Epidermal melanocyte (primary cell): ENCODE measurements at regions not wholly inside any gene's neighbourhood (a gene's known extent, or its start where the extent isn't known, plus 50 kb on each side); places are given as distances from the start of the nearest gene placed in this dataset.

ENCODE experiments used
- DNase-seq: peaks from one replicate; pipeline ENCODE4 v3.0.0; 2011; ENCODE audit warnings: low spot score; ENCODE audit not compliant: insufficient read length

DNA sequence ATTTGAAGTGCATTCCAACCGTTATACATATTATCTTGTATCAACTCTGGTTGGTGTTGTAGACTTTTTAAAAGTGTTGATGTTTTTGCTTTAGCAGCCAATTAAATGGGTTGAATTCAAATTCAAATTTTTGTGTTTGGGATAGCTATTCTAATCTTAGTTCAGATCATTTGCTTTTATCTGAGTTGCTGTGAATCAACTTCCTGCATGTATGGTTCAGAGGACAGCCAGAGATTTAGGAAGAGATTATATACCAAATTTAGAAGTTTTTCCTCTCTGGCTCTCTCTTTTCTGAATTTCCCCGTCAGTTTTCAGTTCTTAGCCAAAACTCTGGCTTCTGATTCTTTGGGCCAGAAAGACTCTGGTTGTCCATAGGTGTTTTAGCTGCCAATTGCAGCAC, 415.5 kb downstream of the NUF2 start:
- no peak for DNase-seq

DNA sequence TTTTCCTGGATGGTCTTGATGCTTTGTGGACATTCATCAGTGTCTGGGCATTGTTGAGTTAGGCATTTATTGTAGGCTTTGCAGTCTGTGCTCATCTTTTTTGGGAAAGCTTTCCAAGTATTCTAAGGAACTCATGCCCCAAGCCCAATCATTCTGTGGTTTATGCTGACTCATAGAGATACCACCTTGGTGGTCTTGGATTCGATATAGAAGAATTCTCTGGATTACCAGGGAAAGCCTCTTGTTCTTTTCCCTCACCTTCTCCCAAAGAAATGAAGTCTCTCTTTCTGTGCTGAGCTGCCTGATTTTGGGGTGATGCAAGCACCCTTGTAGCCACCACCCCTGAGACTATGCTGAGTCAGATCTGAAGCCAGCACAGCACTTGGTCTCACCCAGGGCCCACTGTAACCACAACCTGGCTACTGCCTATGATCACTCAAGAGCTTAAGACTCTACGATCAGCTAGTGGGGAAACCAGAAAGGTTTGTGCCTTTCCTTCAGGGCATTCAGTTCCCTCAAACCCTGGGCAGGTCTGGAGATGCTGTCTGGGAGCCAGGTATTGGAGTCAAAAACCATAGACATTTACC, 422.6 kb downstream of the NUF2 start:
- no peak for DNase-seq

DNA sequence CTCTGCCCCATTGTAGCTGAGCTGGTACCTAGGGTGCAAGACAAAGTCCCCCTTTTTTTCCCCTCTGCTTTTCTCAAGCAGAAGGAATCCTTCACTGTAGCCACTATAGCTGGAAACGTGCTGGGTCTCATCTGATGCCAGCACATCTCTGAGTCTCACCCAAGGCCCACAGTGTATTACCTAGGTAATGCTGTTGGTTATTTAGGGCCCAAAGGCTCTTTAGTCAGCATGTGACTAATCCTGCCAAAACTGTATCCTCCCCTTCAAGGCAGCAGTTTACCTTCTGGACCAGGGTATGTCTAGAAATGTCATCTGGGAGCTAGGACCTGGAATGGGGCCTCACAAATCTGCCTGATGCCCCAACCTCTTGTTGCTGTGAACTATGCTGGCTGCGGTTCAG, 423.4 kb downstream of the NUF2 start:
- DNase-seq = no peak

DNA sequence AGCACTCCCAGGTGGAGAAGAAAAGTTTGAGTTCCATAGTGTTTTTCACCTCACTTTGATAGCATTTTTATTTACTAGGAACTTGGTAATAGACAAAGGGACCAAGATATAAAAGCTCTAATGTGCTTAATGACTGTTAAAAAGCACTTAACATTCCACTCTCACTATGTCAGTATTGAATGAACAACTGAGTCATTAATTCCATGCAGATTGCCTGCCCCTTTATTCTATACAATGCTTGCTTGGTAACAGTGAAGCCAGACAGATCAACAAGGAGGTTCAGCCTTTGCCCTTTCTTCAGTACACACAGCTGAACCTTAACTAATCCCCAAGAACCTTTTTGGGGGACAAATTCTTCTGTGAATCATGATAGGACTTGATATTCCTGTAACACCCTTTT, 425.5 kb downstream of the NUF2 start:
- no peak for DNase-seq

DNA sequence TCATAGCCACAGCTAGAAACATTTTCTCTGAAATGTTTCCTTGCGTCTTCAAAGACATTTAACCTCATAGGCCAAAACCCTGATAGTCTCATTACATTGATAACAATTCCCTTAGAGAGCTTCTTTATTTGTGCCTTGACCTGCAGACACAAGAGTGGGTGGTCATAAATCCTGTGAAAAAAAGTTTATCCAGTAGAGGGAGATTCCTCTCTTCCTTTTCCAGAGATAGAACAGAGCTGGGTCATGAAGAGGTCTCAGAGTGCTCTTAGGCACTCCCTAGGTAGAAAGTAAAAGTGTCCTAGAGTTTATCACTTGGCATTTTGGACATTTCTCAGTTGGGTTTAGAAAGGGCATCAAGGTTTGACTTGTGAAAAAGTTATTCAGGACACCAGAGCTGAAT, 426.1 kb downstream of the NUF2 start:
- no peak for DNase-seq

DNA sequence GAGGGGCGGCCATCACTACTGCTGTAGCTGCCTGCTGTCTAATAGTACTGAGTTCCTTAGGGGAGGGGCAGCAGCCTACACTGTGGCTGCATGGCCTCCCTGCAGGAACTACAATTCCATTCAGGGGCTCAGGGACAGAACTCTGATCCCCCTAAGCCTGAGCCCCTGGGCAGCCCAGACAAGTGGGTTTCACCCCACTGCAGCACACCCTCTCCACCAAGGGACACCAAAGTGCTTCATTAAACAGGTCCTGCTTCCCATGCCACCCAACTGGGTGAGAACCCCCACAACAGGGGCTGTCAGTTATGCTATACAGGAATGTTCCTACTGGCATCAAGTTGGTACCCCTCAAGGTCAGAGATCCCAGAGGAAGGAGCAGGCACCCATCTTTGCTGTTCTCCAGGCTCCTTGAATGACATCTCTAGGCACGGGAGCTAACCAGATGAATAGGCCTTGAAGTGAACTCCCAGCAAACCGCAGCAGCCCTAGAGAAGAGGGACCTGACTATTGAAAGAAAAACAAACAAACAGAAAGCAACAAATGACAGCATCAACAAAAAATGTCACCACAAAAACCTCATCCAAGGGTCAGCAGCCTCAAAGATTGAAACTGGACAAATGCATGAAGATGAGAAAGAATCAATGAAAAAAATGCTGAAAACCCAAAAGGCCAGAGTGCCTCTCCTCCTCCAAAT, 437.4 kb downstream of the NUF2 start:
- DNase-seq = no peak

DNA sequence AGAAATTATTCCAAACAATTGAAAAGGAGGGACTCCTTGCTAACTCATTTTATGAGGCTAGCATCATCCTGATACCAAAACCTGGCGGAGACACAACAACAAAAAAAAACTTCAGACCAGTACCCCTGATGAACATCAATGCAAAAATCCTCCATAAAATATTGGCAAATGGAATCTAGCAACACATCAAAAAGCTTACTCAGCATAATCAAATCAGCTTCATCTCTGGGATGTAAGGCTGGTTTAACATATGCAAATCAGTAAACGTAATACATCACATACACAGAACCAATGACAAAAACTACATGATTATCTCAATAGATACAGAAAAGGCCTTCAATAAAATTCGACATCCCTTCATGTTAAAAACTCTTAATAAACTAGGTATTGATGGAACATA, 440.1 kb downstream of the NUF2 start:
- no peak for DNase-seq

DNA sequence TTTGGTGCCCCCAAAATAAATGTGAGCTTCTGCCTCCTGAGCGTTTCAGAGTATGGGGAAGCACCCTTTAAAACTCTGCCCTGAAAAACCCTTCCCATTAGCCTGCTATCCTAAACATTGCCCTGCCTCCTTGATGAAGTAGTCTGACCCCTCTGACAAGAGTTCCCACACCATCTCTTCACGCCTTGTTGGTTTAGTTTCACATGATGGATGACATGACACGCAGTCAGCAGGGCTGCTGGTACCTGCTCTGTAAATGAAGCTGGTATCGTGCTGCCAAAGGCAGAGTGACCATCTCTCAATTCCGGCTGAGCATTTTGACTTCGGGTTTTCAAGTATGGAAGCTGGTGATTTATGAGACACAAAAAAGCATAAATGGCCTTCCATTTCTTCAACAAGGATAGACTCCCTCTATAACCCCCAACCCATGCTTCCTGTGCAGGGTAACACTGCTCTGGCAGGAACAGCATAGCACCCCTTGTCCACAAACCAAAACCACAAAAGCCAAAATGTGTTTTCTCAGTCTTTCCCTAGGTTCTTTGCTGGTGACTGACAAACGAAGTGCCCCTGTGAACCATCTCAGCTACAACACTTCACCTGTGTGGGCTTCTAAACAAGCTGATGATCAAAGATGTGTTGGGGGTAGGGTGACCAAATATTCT, 444.6 kb downstream of the NUF2 start:
- no peak for DNase-seq

DNA sequence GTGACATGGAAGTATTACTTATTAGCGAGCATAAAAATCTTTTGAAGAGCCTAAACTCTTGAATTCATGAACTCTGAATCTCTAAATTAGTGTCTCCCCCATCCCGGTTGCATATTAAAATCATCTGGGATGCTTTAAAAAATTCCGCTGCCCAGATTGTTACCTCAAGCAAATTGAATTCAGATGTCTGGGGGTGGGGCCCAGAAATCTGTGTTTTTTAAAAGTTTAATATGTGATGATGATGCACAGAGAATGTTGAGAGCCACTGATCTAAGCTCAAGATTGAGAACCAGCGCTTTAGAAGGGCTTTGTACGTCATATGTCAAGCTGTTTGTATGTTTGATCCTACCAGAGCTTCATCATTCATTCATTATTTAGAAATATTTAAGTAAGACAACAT, 446.8 kb downstream of the NUF2 start:
- no peak for DNase-seq

DNA sequence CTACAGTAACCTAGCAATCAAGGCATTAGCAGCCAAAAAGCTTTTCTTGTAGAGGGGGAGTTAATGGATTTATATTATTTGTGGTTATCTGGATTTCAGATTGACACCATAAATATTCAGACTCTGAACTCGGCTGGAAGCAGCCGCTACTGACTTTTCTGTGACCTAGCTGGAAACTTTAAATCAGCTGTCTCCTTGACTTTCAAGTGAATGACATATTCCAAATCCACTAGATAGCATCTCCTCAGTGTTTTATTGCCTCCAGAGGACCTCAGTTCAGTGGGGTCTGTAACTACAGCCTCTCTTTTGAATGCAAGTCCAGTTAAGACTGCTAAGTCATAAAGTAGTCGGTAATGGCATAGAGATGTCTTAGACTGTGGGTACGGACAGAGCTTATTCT, 448.5 kb downstream of the NUF2 start:
- DNase-seq = no peak

DNA sequence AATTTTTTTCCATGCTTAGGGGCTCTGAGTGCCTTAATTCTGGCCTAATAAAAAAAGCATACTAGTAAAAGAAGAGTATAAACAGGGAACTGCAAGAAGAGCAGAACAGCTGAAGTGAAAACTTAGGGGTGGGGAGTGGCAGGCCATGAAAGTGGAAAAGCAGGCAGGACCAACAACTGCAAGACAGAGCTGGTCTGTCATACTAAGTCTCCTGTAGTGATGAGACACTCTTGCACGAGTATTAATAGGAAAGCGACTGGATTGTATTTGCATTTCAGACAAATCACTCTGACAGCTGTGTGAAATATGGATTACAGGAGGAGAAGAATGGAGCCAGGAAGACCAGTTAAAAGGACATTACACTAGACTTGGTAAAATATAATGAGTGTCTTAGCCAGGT, 449.9 kb downstream of the NUF2 start:
- DNase-seq = no peak

DNA sequence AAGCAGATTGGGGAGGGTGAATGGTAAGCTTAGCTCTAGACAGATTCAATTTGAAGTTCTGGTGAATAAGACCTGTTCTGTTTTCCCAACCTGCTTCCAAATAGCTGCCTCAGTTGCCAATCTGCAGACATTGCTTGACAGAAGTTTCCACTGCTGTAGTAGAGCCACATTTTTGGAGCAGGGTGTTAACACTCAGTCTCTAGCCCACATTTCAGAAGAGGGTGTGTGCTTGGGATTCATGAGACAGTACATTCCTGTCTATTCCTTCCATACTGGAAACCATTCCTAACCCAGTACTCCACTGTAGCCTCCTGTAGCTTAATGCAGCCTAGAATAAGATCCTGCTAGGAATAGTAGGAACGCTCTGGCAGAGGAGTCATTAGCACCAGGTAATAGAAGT, 450.5 kb downstream of the NUF2 start:
- DNase-seq = no peak

DNA sequence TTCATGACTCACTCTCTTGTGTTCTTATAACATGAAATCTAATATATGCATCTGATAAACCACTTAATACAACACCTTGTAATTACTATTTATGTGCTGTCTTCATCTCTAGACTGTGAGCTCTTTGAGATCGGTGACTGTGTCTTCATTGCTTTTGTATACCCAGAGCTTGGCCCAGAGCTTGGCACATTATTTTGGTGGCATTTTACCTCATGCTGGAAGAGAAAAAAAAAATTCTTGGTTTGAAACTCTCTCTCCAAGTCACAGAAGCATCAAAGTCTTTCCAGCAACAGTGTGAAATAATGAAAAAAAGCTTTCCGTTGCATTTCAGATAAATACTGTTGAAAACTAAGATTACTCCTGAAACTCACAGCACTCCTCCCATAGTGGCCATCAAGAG, 451.6 kb downstream of the NUF2 start:
- no peak for DNase-seq

DNA sequence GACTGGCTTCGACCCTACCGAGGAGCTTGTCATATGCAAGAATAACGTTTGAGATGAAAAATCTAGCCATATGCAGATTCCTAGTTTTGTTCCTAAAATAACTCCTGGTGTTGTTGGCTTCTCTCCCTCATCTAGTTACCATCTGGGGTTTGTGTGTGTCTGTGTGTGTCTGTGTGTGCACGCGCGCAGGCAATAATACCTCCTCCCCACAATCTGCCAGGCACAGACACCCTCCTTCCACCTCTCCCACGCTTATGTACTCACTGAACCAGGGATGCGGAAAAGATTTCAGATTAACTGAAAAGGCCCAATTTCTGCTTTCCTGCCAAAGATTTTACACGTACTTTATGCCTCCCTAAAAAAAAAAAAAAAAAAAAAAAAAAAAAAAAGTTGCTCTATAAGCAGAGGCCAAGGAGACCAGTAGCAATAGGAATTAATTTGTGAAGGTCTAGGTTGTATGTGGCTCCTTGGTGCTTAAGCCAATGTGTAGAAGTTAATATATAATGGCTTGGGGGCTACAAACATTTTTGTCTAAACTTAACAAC, 452.7 kb downstream of the NUF2 start:
- no peak for DNase-seq

DNA sequence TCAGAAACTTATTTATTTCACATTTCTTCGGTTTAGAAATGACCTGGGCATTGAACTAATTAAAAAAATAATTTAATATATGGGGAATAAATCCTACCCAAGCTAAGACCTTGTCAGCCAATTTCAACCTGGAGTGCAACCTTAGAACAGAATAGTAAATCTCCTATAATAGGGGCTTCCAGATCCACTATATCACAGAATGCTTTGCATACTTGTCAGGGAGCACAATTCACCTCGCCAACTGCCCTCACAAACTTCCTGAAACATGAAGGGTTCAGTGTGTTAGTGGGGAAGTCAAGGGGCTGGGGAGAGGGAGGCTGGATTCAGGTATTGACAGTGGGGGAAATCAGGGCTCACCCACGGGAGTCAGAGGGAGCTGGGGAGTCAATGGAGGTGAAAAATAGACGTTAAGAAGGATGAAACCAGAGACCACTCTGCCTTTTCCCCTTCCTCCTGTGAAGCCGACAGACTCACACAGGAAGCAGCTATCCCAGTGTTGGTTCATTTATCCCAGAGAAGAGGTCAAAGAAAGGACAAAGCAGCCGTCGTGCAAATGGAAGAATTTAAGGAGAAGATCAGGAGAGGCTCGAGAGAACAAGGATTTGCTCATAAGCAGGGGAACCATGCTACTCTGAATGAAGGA, 453.3 kb downstream of the NUF2 start:
- no peak for DNase-seq

DNA sequence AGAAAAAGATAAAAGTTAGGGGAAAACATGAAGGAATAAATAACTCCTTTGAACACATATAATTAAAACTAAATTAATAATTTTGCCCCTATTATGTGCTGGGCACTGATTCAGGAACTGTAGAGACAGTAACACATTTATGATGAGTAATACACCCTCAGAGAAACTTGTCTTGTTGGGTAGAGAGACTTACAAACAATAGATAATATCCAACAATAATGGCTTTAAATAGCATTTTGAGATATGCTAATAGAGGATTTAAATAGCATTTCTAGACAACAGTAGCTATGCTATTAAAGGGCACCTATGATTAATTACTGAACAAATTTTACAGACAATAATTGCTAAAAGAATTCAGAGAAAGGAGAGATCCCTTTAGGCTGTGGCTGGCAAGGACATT, 455.5 kb downstream of the NUF2 start:
- no peak for DNase-seq

DNA sequence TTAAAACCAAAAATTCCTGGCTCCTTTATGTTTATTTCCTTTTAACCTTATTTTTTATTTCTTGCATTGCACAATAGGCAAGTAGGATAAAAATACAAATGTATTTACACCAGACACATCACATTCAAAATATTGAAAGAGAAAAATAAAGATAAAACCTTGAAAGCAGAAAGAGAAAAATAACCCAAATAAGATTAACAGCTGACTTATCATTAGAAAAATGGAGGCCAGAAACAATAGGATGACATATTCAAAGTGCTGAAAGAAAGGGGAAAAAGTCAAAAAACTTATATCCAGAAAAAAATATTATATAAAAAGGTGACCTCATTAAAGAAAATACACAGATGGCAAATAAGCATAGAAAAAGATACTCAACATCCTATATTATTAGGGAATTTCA, 459.4 kb downstream of the NUF2 start:
- DNase-seq = no peak

DNA sequence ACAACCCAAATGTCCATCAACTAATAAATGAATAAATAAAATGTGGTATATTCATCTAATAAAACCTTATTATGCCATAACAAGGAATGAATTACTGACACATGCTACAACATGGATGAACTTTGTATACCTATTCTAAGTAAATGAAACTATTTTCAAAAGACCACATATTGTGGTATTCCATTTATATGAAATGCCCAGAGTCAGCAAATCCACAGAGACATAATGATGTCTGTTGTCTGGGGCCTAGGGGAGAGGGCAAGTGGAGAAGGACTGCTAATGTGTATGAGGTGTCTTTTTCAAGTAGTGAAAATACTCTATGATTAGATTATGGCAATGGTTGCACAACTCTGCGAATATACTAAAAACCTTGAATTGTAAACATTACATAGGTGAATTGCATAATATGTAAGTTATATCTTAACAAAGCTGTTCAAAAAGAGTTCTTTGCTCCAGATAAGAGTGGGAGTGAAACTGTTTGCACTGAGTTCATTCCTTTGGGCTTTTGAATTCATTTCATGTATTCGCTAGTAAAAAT, 464.2 kb downstream of the NUF2 start:
- DNase-seq = no peak

DNA sequence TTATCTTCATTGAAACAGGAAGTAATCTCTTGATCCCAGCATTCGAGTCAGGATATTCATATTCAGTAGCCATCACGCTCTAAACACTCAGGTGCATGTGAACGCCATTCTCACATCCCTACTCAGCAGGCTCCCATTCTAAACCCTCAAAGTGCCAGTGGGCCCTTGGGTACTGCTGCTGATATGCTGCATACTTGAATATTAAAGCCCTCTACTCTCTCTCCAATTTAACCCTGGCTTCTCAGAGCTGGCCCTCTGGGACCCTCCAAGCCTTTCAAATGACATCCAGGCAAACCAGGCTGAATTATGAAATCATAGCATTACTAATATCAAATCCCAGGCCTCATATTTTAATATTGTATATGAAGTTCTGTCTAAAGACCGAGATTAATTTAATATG, 468.2 kb downstream of the NUF2 start:
- DNase-seq = no peak

DNA sequence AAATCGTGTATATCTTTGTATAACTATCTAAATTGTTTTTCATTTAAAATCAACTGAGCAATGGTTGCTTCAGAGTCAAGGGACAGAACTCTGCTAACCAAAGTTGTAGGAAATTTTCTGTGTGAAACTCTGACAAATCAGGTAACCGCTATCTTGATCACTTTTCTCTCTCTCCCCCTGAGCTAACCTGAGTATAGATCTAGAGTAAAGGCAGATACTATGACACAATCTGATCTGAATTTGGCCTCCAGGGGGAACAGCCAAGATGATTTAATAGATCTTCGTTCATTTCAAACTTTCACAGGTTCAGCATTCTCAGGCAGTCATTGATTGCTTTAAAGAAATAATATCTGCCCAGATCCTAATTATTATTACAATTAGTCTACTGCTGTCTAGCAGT, 472.8 kb downstream of the NUF2 start:
- DNase-seq = no peak

DNA sequence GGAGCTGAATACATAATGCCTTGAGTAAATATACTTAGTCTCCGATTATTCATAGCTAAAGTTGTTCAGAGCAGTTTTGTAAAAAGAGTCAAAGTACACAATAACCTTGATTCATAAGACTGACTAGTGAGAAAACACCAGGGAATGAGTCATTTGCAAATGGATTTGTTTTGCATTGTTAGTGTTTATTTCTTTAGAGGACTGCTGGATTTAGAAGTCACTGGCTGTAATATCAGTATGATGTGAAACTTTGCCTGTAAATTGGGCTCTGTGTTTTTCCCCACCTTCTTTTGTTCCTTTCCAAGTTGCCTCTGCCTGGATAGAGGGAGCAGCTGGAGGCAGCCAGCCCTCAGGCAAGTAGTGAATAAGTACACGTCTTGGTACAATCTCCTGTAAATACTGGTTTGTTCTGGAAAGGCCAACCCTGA, 474.7 kb downstream of the NUF2 start:
- DNase-seq = no peak

DNA sequence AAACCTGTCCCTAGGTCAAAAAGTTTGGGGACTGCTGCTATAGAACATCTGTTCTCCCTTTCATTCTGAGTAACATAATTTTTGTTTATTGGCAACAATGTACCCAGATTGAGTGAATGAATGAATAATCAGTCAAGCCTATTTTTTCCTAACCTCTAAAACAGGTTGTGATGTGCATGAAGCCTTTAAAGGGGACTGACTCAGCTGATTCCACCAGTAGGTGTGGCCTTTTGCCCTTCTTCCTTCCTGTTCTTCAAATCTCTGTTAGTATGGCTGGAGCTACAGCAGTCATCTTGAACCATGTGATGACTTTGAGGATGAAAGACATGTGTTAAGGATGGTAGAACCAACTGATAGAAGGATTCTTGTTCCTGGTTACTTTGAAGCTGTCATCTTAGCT, 476.1 kb downstream of the NUF2 start:
- no peak for DNase-seq
